H9 (cell line): ENCODE measurements at regions not wholly inside any gene's neighbourhood (a gene's known extent, or its start where the extent isn't known, plus 50 kb on each side); places are given as distances from the start of the nearest gene placed in this dataset.

ENCODE experiments used
- DNase-seq: peaks from one replicate; pipeline ENCODE4 v3.0.0-alpha.2; 2017
- H2AFZ ChIP-seq: one replicate; pipeline ENCODE4 v1.6.1; 2013; ENCODE audit warnings: mild to moderate bottlenecking, low read length, control low read depth, moderate library complexity
- H2AK5ac ChIP-seq: 2 replicates; pipeline ENCODE4 v1.6.1; 2013; ENCODE audit warnings: low read length, control low read depth, mixed read lengths; ENCODE audit not compliant: insufficient read length
- H2BK120ac ChIP-seq: one replicate; pipeline ENCODE4 v1.6.1; 2013; ENCODE audit warnings: low read depth, mild to moderate bottlenecking, low read length, control low read depth, inconsistent platforms; ENCODE audit not compliant: poor library complexity, severe bottlenecking
- H2BK12ac ChIP-seq: 2 replicates; pipeline ENCODE4 v1.6.1; 2013; ENCODE audit warnings: low read length, control low read depth, mixed read lengths, low read depth; ENCODE audit not compliant: insufficient read length
- H2BK15ac ChIP-seq: 2 replicates; pipeline ENCODE4 v1.6.1; 2013; ENCODE audit warnings: low read depth, low read length, control low read depth
- H2BK20ac ChIP-seq: one replicate; pipeline ENCODE4 v1.6.1; 2013; ENCODE audit warnings: low read depth, mild to moderate bottlenecking, low read length, control low read depth, inconsistent platforms; ENCODE audit not compliant: poor library complexity, severe bottlenecking
- H2BK5ac ChIP-seq: 2 replicates; pipeline ENCODE4 v1.6.1; 2013; ENCODE audit warnings: low read length, control low read depth, mixed read lengths; ENCODE audit not compliant: insufficient read length
- H3K14ac ChIP-seq: 2 replicates; pipeline ENCODE4 v1.6.1; 2013; ENCODE audit warnings: low read length, control low read depth; ENCODE audit not compliant: insufficient read depth
- H3K18ac ChIP-seq: 2 replicates; pipeline ENCODE4 v1.6.1; 2013; ENCODE audit warnings: low read depth, mild to moderate bottlenecking, mixed read lengths, low read length, control low read depth; ENCODE audit not compliant: insufficient read length
- H3K23ac ChIP-seq: 2 replicates; pipeline ENCODE4 v1.6.1; 2013; ENCODE audit warnings: low read length, control low read depth, mixed read lengths, low read depth; ENCODE audit not compliant: insufficient read length
- H3K23me2 ChIP-seq: 2 replicates; pipeline ENCODE4 v1.6.1; 2013; ENCODE audit warnings: low read depth, mild to moderate bottlenecking, mixed read lengths, low read length, control low read depth; ENCODE audit not compliant: insufficient read length, poor library complexity, severe bottlenecking
- H3K27ac ChIP-seq: 2 replicates; pipeline ENCODE4 v1.5.1; 2013; ENCODE audit warnings: low read length, control low read depth, mixed read lengths, low read depth; ENCODE audit not compliant: insufficient read length
- H3K27me3 ChIP-seq: 2 replicates; pipeline ENCODE4 v1.6.1; 2013; ENCODE audit warnings: low read length, control low read depth, inconsistent platforms; ENCODE audit not compliant: insufficient read depth
- H3K4ac ChIP-seq: 2 replicates; pipeline ENCODE4 v1.6.1; 2013; ENCODE audit warnings: low read depth, mild to moderate bottlenecking, control low read depth, inconsistent platforms, low read length, moderate library complexity
- H3K4me1 ChIP-seq: 2 replicates; pipeline ENCODE4 v1.6.1; 2013; ENCODE audit warnings: low read length, control low read depth, inconsistent platforms; ENCODE audit not compliant: insufficient read depth
- H3K4me2 ChIP-seq: 2 replicates; pipeline ENCODE4 v1.6.1; 2013; ENCODE audit warnings: low read length, control low read depth, mixed read lengths; ENCODE audit not compliant: insufficient read length, insufficient read depth
- H3K56ac ChIP-seq: 2 replicates; pipeline ENCODE4 v1.6.1; 2013; ENCODE audit warnings: low read depth, mild to moderate bottlenecking, mixed read lengths, low read length, control low read depth; ENCODE audit not compliant: insufficient read length
- H3K79me1 ChIP-seq: 2 replicates; pipeline ENCODE4 v1.6.1; 2013; ENCODE audit warnings: low read depth, mild to moderate bottlenecking, moderate library complexity, low read length, control low read depth, inconsistent platforms; ENCODE audit not compliant: insufficient read depth, poor library complexity, severe bottlenecking
- H3K79me2 ChIP-seq: 2 replicates; pipeline ENCODE4 v1.6.1; 2013; ENCODE audit warnings: low read length, control low read depth, inconsistent platforms; ENCODE audit not compliant: insufficient read depth
- H3K9ac ChIP-seq: 2 replicates; pipeline ENCODE4 v1.6.1; 2013; ENCODE audit warnings: low read length, control low read depth, mixed read lengths; ENCODE audit not compliant: insufficient read length; ENCODE audit errors: extremely low read depth
- H3K9me3 ChIP-seq: one replicate; pipeline ENCODE4 v1.6.1; 2013; ENCODE audit warnings: low read depth, low read length, inconsistent platforms; ENCODE audit not compliant: control insufficient read depth
- H3T11ph ChIP-seq: one replicate; pipeline ENCODE4 v1.6.1; 2013; ENCODE audit warnings: mild to moderate bottlenecking, low read length, control low read depth, inconsistent platforms
- H4K20me1 ChIP-seq: one replicate; pipeline ENCODE4 v1.6.1; 2013; ENCODE audit not compliant: control insufficient read depth, insufficient read length, insufficient read depth
- H4K5ac ChIP-seq: 2 replicates; pipeline ENCODE4 v1.6.1; 2013; ENCODE audit warnings: low read depth, mild to moderate bottlenecking, mixed read lengths, low read length, control low read depth; ENCODE audit not compliant: insufficient read length
- H4K8ac ChIP-seq: replicated peaks from 2 replicates; pipeline ENCODE4 v1.6.1; 2013; ENCODE audit warnings: low read length, control low read depth, mixed read lengths, low read depth; ENCODE audit not compliant: insufficient read length
- H4K91ac ChIP-seq: 2 replicates; pipeline ENCODE4 v1.6.1; 2013; ENCODE audit warnings: low read depth, mild to moderate bottlenecking, moderate library complexity, mixed read lengths, low read length, control low read depth; ENCODE audit not compliant: insufficient read length
- H3K27ac Mint-ChIP-seq, 3 experiments: 2 replicates in 2 of 3; 3 replicates in 1 of 3; pipeline ENCODE4 v1.8.0; 2020 to 2021; ENCODE audit warnings: mixed read lengths in 3 of 3, mild to moderate bottlenecking in 1 of 3, moderate library complexity in 1 of 3
- H3K27me3 Mint-ChIP-seq: 2 replicates; pipeline ENCODE4 v1.8.0; 2021; ENCODE audit warnings: low read depth, mild to moderate bottlenecking, moderate library complexity, mixed read lengths
- H3K36me3 Mint-ChIP-seq, 3 experiments: 2 replicates in 2 of 3; 3 replicates in 1 of 3; pipeline ENCODE4 v1.8.0; 2020 to 2021; ENCODE audit warnings: low read depth in 3 of 3, mixed read lengths in 3 of 3; ENCODE audit not compliant: insufficient read depth in 1 of 3
- H3K4me1 Mint-ChIP-seq, 2 experiments: 2 replicates each; pipeline ENCODE4 v1.8.0; 2020; ENCODE audit warnings: mixed read lengths in 2 of 2
- H3K4me3 Mint-ChIP-seq, 2 experiments: 2 replicates in 1 of 2; 3 replicates in 1 of 2; pipeline ENCODE4 v1.8.0; 2020 to 2021; ENCODE audit warnings: mild to moderate bottlenecking in 2 of 2, mixed read lengths in 2 of 2, moderate library complexity in 1 of 2
- H3K9me3 Mint-ChIP-seq, 2 experiments: 2 replicates in 1 of 2; 3 replicates in 1 of 2; pipeline ENCODE4 v1.8.0; 2020; ENCODE audit warnings: mild to moderate bottlenecking in 2 of 2, mixed read lengths in 2 of 2, moderate library complexity in 1 of 2
- CTCF ChIP-seq: fragments of 200-600 bp; sonication (generic); conservative IDR thresholded peaks from 3 replicates; pipeline ENCODE4 v1.8.0; 2021; ENCODE audit warnings: antibody characterized with exemption, mild to moderate bottlenecking
- WGBS: extraction: QIAGEN DNeasy Blood & Tissue Kit; methylation state at CpG from one replicate; pipeline ENCODE4 v1.1.7; 2013; ENCODE audit warnings: missing lambda C conversion rate, low lambda C conversion rate, mixed read lengths; ENCODE audit not compliant: insufficient read length; ENCODE audit errors: extremely low coverage; 5-methylcytosine and 5-hydroxymethylcytosine counted together

DNA sequence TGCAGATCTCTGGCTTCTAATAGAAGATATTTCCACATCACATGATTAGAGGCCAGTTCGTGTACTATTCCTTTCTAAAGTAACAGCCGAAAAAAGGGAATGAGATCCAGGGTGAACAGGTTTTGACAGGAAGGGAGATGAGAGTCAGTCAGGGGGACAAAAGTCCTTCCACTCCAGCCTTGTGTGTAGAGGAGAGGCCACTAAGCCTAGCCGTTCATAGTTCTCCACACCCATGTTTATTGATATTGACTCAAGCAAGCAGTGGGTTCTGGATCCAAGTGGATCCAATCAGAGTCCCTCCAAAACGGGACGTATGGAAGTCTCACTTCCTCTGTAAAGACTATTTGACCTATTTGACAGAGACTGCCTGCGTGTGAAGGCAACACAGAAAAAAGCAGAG lies 80.4 kb upstream of the LRIG1 start:
- Histone ChIP-seq H3K4ac (no peak overlapping the region), H3K27me3 (no peaks in the 10 kb centered on the region), H2AK5ac (no peak overlapping the region), H3K79me1 (no peaks in the 10 kb centered on the region), H4K91ac (no peak overlapping the region), H3K23ac (no peak overlapping the region), H2BK5ac (no peak overlapping the region), H3T11ph (no peak overlapping the region), H2BK15ac (no peak overlapping the region), H2BK20ac (no peak overlapping the region), H2BK12ac (no peak overlapping the region), H3K9me3 (peaks cover 6% of the 10 kb centered on the region), H4K20me1 (no peaks in the 10 kb centered on the region), H3K23me2 (no peaks in the 10 kb centered on the region), H3K9ac (no peak overlapping the region), H2BK120ac (no peak overlapping the region), H3K14ac (no peak overlapping the region), H4K8ac (no peak overlapping the region), H4K5ac (no peak overlapping the region), H3K27ac (no peak overlapping the region), H3K56ac (no peak overlapping the region), H2AFZ (no peak overlapping the region), H3K4me2 (no peak overlapping the region), H3K79me2 (no peaks in the 10 kb centered on the region), H3K18ac (no peak overlapping the region), H3K4me1 (no peaks in the 10 kb centered on the region)
- no peak for DNase-seq
- Mint-ChIP-seq H3K27me3 (peaks cover 17% of the 10 kb centered on the region), H3K4me1 (peaks cover 9 to 11% of the 10 kb centered on the region in 2 experiments; a peak in 3 of 4 replicates), H3K27ac (no peak overlapping the region), H3K4me3 (no peak overlapping the region), H3K9me3 (peaks cover 13 to 15% of the 10 kb centered on the region in 2 experiments), H3K36me3 (peaks cover 6 to 17% (median 12%) of the 10 kb centered on the region in 3 experiments; a peak in 5 of 7 replicates)
- no CpG with 5 or more reads among the region's 6 CpGs for WGBS
- TF ChIP-seq CTCF, result no peak
